ENCODE measurements at regions not wholly inside any gene's neighbourhood (a gene's known extent, or its start where the extent isn't known, plus 50 kb on each side); places are given as distances from the start of the nearest gene placed in this dataset.

DNA sequence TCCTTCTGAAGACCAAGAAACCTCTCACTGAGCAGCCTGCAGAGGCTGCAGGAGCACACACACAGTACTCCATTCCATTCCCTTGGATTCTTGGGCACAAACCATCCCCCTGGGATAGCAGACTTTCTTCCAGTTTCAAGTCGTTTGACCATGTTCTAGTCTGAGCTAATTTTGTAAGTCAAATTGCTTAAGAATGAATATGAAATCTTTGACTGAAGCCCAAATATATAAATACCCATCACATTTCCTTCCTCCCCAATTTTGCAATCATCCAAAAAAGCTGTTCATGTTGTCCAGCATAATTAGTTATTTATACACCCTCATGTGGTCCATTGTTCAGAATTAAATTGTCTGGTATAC is 231.2 kb upstream of the TPRG1 start:
- no peak for DNase-seq (ENCODE audit: low spot score)

DNA sequence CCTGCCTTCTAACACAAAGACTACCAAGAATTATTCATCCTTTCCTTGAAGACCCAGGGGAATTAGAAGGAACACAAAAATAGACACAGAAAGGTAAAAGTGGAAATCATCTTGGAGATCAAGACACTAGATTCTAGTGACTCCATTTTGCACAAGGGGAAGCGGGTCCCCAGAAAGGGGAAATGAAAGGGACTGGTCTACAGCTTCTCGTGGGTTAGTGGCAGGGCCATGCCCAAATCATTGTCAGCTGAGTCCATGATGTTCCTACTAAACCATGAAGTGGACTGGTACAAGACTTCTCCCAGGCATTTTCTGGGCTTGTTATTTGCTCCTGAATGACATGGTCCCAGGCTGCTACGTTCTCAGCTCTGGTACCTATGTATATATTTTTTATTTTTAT is 230.7 kb upstream of the TPRG1 start:
- DNase-seq (ENCODE audit: low spot score): no peak

DNA sequence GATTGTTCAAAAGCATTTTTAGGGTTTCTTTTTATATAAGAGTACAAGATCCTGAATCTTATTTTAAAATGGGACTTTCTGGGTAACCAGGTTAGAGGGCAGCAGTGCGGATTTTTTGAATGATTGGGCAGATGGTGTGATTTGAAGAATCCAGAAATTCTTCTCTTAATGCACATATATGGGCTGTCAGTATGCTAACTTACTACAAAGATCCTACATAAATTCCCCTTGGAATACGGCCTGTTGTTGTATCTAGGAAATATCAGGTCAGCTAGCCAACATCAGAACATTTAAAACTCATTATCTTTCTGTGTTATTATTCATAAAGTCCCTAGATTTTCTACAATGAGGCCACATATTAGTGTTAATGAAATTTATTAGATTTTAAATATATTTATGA is 229.6 kb upstream of the TPRG1 start:
- DNase-seq (ENCODE audit: low spot score): no peak

DNA sequence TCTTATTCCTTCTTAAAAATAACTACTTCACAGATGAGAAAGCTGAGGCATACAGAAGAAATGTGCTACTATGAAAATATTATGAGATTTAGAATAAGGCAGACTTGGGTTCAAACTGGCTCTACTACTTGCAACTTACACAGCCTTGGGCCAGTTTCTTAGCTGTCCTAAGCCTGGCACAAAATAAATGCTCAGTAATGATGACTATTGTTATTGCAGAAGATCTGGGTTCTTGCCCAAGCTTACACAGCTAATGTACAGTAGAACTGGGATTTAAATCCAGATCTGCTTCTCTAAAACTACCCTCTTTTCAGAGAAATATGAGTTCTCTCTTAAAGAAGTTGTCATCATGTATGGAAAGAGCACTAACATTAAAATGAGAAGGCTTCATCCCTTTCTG is 228.2 kb upstream of the TPRG1 start:
- no peak for DNase-seq (ENCODE audit: low spot score)

DNA sequence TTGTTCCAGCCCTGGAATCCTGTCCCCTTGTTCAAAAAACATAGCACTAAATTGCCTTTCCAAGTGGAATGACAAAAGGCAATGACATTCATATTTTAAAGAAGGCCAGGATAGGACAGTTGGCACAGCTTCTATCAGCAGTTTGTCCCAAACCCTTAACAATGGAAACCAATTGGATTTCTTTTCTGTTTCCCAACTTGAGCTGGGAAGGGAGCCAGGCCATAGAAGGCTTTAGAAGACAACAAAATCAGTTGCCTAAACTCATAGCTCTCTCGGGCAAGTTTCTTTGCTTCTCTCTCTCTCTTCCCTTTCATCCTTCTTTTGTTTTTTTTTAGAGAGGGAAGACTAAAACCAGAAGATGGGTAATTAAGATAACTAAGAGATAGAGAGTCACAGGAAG is 227.7 kb upstream of the TPRG1 start:
- DNase-seq (ENCODE audit: low spot score): no peak

DNA sequence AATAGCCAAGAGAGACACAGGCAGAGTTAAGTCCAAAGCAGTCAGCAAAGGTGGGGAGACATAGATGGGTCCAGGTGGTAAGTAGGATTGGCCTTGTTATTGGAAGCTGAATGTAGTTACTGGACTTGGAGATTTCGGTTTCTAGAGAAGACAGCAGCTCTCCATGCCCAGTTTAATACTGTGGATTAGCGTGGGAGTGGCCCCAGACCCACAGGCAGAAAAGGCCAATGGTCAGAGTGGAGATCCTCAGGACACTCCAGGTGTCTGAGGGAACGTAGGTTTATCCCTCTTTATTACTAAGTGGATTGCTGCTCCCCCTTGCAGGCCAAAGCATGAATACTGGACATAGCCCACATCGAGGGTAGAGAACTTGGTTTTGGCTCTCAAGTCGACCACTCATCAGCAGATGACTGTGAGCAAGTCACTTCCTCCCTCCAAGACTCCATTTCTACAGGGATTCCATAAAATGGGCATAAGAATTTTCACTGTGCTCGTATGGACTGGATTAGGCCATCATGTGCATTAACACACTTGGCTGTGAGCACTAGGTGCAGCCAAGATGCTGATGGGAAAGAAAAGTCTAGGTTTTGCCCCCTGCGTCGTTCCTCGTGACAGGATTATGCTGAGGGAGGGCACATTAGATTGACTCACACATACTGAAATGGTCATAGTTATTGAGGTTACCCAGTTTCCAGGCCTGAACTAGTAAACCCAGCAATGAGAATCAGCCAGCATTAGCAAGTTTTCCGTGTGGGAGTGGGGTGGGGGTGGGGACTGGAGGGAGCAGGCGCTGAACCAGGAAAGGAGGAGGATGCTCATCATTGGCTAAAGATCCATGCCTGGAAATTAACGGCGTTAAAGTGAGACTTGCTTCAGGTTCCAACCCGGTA is 225.2 kb upstream of the TPRG1 start:
- no peak for DNase-seq (ENCODE audit: low spot score)

DNA sequence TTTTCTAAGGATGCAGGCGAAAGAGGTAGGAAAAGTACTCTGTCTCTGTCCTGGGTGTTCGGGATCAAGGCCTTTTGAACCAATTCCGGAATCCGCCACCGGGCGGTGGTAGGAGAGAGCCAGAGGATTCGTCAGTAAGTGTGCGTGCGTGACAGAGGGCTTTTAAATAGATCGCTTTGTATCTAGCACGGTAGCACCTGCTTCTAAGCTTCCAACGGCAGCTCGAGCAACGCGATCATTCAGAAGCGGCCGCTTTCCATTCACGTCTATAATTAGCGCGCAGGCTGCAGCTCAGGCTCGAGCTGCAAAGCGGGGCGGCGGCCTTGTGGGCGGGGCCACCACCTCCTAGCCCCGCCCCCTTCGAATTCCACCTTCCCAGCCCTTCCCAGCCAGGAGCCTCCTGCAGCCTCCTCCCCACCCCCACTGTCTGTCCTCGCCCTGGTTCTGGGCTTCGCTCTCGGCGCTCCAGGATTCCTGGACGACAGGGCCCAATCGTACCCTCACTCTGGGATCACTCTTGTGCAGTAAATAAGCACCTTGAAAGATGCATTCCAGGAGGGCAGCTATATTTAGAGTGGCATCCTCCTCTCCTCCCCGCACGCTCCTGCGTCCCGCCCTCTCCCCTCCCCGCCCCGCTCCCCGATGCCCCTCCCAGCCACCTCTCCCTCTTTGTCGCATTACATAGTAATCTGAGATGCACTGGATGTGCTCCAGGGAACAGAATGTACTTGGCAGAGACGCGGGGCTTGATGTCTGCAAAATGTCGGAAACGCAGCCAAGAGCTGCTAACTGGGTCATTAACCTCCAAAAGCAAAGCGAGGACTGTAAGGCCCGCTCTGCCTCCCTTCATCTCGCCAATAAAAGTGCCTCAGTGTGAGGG is 224.1 kb upstream of the TPRG1 start:
- DNase-seq (ENCODE audit: low spot score): no peak

DNA sequence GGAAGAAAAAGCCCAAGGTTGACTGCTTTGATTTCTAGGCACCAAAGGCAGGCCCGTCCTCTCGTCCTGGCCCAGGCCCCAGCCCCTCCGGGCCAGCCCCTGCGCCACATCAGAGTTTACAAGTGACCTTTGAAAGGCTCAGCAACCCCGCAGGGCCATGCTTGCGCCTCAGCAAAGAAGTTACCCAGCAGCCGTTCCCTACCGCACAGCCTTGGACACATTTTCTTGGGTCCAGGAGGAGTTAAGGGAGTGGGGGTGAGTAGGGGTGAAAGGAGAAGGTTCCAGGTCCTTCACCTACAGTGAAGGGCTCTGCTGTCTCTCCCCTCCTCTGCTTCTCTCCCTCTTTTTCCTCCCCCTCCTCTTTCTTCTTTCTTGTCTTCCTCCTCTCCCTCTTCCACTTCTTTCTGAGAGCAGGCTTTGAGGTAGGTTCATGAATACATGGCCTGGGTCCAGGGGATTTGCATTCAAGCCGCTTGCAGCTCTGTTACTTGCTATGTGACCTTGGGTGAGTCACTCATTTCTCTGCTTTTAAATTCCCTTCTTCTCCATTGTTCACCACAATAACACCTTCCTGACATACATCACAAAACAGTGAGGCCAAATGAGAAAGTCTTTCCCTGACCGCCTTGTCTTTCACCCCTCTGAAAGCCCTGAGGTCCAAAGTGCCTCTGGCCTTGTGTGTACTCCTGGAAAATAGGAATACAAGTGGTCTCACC is 223.3 kb upstream of the TPRG1 start:
- DNase-seq (ENCODE audit: low spot score): no peak

DNA sequence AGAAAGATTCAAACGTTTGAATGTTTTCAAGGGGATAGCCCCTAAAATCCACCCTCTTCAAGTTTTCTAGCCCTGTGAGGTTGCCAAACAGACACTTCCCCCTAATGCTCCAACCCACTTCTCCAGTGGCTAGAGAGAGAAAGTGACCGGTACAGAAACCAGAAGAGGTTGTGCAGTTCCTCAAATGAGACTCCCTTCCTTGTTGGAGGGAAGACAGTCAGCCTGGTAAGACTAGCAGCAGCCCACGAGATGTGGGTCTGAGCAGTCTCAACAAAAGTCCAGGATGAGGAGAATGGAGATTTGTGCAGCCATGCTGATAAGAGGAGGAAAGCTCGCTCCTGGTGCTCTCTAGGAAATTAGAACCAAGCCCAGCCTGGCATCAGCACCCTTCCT is 222.8 kb upstream of the TPRG1 start:
- no peak for DNase-seq (ENCODE audit: low spot score)

DNA sequence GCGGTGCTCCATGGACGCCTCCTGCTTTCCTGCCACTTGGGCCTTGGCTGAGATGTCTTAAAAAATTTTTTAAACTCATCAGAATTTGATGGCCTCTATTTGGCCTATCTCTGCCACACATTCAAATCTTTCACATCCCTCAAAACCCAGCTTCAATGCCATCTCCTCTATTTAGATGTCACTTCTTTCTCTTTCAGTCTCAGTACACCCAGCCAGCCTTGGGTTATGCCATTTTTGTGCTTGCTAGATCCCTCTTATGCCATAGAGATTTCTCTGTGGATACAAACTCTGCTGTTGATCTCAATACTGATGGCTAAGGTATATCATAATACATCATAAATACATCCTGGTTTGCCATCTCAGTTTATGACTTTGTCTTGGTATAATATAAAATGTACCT is 222.3 kb upstream of the TPRG1 start:
- no peak for DNase-seq (ENCODE audit: low spot score)

DNA sequence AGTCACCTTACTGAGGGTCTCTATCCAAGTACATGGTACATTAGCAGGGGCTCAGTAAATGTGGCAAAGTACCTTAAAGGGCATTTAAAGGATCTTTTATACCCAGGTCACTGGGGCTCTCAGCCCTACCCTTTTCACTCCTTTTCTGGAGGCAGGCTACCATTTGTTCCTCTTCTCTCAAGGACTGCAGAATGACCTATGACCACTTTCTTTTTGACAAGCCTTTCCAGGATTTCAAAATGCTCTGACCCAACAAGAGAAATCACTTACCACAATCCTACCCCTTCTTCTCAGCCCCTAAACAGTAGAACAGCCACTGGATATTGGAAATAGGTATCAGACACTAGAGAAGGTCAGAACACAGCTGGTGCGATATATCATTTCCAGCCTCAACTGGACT is 221.8 kb upstream of the TPRG1 start:
- DNase-seq (ENCODE audit: low spot score): no peak

DNA sequence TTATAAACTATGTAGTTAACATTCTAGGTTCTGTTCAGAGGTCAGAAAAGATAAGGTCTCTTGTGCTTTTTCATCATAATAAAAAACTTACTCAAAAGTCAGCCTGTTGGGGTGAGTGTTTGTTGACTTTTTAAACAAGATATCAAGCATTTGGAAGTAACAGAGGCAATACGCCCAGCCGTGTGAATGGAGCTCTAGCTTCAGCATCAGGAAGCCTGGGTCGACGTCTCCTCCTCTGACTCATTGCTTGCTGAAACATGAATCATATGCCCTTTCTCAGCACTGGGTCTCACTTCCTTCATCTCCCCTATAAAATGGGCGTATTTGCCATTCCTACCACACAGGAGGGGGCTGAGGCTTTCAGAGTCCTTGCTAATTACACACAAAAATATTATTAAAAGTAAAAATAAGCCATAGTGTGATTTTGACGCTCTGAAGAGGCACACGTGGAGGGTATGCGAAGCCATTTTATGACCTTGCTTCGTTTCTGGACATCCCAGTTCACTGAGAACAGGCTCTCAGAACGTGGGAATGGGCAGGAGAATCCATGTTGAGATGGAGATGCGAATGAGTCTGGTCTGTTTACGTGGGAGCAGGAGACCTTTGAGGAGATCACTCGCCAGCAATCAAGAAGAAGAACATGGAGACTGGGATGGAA is 220.8 kb upstream of the TPRG1 start:
- no peak for DNase-seq (ENCODE audit: low spot score)

DNA sequence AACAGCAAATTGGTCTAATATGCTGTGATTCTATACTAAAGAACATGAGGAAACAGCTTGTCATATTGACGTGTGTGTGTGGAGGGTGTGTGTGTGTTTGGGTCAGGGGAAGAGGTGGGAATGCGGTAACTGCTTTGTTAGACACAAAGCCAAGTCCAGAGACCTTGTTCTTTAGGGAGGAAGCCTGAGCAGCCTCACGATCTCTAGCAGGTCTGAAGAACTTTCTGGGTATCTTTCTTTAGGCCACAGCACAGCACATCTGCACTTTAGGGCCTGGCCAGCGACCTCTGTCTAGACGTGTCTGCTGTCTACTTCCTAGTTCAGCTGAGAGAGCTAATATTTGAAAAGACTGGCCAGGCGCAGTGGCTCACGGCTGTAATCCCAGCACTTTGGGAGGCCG is 220.0 kb upstream of the TPRG1 start:
- no peak for DNase-seq (ENCODE audit: low spot score)

DNA sequence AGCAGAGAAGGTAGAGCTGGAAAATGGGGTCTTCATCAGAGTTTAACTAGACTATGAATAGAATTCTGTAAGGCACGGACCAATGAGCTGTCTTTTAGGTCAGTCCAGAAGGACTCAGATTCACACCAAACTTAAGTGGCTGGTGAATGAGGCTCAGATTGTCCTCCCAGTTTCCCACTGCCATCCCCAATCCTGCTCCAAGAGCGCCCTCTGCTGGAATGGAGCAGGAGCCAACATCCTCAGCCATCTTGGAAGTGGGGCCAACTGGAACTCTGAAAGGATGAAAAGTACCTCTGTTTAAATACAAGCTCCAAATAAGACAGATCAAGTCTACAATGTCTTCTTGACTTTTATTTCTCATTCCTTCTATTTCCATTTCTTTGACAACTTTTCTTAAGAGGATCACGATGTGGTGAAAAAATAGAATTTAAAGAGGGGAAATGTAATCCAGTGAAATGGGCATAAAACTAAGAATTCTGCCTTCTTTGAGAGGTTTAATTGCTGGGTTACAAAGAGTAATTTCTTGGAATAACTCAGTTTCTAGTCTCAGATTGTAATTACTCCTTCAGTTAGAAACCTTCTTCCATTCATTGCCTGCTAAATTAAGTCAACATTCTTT is 217.1 kb upstream of the TPRG1 start:
- DNase-seq (ENCODE audit: low spot score): peak; percentile 71

DNA sequence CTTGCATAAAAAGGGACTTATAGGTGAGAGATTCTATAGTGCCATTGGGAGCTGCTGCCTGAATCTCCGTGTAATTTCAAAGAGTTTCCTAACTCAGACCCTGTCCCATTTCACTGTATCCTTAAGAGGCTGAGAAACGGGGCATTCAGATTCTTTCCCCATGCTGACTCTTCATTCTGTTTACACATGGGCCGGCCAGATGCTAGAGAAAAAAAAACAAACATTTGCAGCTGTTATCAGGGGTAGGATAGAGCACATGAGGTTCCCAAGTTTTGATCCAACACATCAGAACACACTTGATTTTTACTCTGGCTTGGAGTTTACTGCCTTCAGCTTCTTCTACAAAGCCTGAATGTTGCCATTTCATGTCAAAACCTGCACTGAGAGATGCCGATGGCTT is 215.9 kb upstream of the TPRG1 start:
- no peak for DNase-seq (ENCODE audit: low spot score)

DNA sequence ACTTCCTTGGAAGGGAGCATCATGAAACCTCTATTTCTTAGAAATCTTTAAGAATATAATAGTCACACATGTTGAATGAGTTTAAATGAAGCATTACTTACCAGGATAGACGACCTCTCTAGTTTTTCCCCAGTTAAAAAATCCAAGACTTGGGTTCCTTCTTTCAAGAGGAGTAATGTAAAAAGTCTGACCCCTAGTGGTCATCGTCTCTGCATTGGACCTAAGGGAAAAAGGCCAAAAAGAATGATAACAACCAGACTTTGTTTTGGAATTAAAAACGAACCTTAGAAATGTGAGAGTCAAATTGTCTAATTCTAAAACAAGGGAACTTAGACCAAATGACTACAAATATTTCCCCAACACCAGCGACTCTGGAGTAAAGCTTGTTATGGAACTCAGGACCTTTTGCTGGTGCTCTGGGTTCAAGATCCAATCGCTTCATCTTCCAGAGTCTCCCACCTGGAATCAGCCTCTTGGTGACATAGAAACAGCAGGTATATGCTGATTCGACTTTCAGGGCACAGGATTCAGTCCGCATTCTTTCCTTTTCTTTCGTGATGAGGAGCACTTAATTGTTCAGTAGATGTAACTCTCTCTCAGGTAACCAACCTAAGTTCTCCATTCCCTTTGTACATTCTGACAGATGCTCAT is 214.8 kb upstream of the TPRG1 start:
- peak; percentile 24 for DNase-seq (ENCODE audit: low spot score)

DNA sequence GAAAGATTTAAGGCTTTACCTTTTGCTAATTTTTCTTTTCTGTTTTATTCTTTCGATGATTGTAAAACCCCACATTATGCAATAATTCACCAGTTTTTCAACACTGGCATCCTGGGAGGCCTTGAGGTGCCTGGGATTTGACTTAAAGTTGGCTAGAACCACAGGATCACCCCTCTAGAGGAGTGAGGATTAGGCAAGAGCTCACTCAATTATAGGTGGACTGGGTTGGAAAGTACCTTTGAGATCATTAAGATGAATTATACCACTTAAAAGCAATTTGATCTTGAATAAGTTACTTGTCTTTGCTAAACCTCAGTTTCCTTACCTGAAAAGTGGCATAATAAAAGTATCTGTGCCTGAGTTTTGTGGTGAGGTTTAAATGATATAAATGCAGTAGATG is 212.8 kb upstream of the TPRG1 start:
- DNase-seq (ENCODE audit: low spot score): no peak

DNA sequence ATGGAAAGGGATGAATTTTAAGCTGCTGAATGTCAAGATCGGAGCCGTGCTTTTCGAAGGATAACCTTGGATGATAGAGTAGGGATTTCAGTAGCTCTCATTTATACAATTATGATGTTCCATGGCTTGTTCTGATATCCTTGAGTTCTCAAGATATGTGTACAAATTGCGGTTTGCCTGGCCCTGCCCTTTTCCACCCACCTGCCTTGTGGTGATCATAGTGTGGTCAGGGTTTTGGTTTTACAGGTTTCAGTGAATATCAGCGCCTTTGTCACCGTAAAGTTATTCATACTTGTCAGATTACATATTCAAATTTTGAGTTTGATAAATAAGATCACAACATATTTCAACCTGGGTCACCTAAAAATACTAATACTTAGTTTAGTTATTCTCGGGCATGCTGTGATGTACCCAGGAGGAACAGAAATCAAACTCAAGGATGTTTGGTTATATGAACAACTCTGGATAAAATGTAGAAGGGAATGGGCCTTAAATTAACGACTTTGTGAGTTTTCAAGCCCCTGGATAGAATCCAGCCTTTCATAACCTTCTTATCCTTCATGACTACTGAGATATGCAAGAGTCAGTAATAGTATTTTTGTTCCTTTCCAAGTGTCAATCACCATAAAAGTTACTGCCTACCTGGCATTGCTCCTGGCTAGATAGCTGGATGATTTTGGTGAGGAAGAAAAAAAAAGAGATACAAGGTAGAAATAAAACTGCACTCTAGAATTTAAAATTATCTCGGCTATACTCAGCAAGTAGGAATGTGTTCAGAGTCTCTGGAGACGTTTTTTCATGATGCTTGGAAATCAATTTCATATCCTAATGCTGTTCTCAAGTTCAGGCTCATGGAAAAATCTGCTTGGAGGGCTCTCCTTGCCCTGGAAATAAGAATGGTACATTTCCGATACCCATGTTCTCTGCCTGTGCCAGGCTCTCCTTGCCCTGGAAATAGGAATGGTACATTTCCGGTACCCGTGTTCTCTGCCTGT is 209.2 kb upstream of the TPRG1 start:
- no peak for DNase-seq (ENCODE audit: low spot score)

DNA sequence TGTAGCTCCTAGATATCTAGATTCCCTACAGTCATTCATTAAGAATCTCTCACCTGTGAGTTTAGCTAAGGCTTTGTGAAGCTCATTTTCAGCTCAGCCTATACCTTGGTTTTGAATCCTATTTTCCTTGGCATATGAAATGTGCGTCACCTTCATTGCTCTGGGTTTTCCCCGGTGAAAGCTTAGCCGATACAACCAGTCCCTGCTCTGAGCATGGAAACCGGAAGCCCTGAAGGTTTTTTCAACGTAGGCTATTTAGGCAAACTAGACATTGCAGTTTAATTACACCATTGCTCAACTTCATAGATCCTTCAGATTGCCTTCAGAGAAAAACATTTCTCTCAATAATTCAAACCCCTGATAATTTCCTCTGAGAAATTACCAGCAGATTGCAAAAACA is 206.8 kb upstream of the TPRG1 start:
- DNase-seq (ENCODE audit: low spot score): no peak

DNA sequence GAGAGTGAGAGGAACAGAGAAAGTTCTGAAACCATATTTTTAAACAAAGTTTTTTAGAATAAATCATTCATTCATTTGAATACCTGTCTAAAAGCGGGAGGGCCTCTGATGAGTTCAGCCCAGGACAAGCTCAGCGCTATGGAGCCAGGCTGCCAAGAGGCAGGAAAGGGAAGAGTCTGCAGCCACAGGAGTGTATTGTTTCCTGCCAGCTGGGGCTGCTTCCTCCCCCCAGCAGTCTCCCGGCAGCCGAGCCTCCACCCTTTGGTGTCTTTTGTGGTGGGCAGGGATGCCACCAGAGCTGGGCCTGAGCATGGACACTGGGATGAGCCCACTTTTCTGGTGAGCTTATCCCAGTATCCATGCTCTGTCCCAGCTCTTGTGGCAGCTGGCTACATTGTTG is 199.5 kb upstream of the TPRG1 start:
- DNase-seq (ENCODE audit: low spot score): no peak

Measured in CD4-positive, alpha-beta T cell treated with Interleukin-6 at 100 ng/mL for 8 hours (primary cell).